ENCODE measurements at regions not wholly inside any gene's neighbourhood (a gene's known extent, or its start where the extent isn't known, plus 50 kb on each side); places are given as distances from the start of the nearest gene placed in this dataset.

- Histone ChIP-seq H3K9ac (ENCODE audit: low read length) (no peak overlapping the region), H3K27ac (ENCODE audit: low read length) (no peak overlapping the region), H2AFZ (ENCODE audit: low read length) (no peak overlapping the region), H4K20me1 (ENCODE audit: insufficient read depth, low read depth, low read length) (no peaks in the 10 kb centered on the region), H3K27me3 (ENCODE audit: low read length) (0 out of 2 replicates have a peak, but pooled peaks cover 3% of the 10 kb centered on the region), H3K9me3 (ENCODE audit: low read length) (no peaks in the 10 kb centered on the region), H3K4me2 (ENCODE audit: low read depth, low read length, poor library complexity, severe bottlenecking) (no peak overlapping the region), H3K9me2 (replicated peaks; ENCODE audit: insufficient read depth, low read length) (no peaks in the 10 kb centered on the region), H3K36me3 (ENCODE audit: insufficient read depth, low read length) (no peaks in the 10 kb centered on the region), H3K79me2 (ENCODE audit: low read length) (no peaks in the 10 kb centered on the region), H3K4me3 (ENCODE audit: low read length) (no peak overlapping the region), H3K4me1 (ENCODE audit: low read length) (no peaks in the 10 kb centered on the region)
- DNase-seq, result no peak
Measured at GRCh38 chr2:167863377-167863776, 384.0 kb downstream of the STK39 start.

GRCh38 chr2:167862782-167863181, 384.6 kb downstream of the STK39 start:
- Histone ChIP-seq H2AFZ (ENCODE audit: low read length) (no peak overlapping the region), H3K9ac (ENCODE audit: low read length) (no peak overlapping the region), H3K4me2 (ENCODE audit: low read depth, low read length, poor library complexity, severe bottlenecking) (no peak overlapping the region), H3K27ac (ENCODE audit: low read length) (no peak overlapping the region), H3K9me2 (replicated peaks; ENCODE audit: insufficient read depth, low read length) (no peaks in the 10 kb centered on the region), H3K27me3 (ENCODE audit: low read length) (0 out of 2 replicates have a peak, but pooled peaks cover 3% of the 10 kb centered on the region), H3K4me1 (ENCODE audit: low read length) (no peaks in the 10 kb centered on the region), H3K9me3 (ENCODE audit: low read length) (no peaks in the 10 kb centered on the region), H3K36me3 (ENCODE audit: insufficient read depth, low read length) (no peaks in the 10 kb centered on the region), H3K79me2 (ENCODE audit: low read length) (no peaks in the 10 kb centered on the region), H4K20me1 (ENCODE audit: insufficient read depth, low read depth, low read length) (no peaks in the 10 kb centered on the region), H3K4me3 (ENCODE audit: low read length) (no peak overlapping the region)
- no peak for DNase-seq

GRCh38 chr2:167862296-167862695, 385.1 kb downstream of the STK39 start:
- Histone ChIP-seq H3K79me2 (ENCODE audit: low read length) (no peaks in the 10 kb centered on the region), H3K4me3 (ENCODE audit: low read length) (no peak overlapping the region), H3K4me2 (ENCODE audit: low read depth, low read length, poor library complexity, severe bottlenecking) (no peak overlapping the region), H3K4me1 (ENCODE audit: low read length) (no peaks in the 10 kb centered on the region), H3K27ac (ENCODE audit: low read length) (no peak overlapping the region), H2AFZ (ENCODE audit: low read length) (no peak overlapping the region), H3K9me2 (replicated peaks; ENCODE audit: insufficient read depth, low read length) (no peaks in the 10 kb centered on the region), H3K36me3 (ENCODE audit: insufficient read depth, low read length) (no peaks in the 10 kb centered on the region), H3K9ac (ENCODE audit: low read length) (no peak overlapping the region), H3K9me3 (ENCODE audit: low read length) (no peaks in the 10 kb centered on the region), H4K20me1 (ENCODE audit: insufficient read depth, low read depth, low read length) (no peaks in the 10 kb centered on the region), H3K27me3 (ENCODE audit: low read length) (0 out of 2 replicates have a peak, but pooled peaks cover 3% of the 10 kb centered on the region)
- no peak for DNase-seq

- H3K27me3 ChIP-seq (ENCODE audit: low read length), result 0 out of 2 replicates have a peak, but pooled peaks cover 3% of the 10 kb centered on the region
- H3K36me3 ChIP-seq (ENCODE audit: insufficient read depth, low read length), result no peaks in the 10 kb centered on the region
- no peak for DNase-seq
- H3K9me2 ChIP-seq (replicated peaks; ENCODE audit: insufficient read depth, low read length), result no peaks in the 10 kb centered on the region
- H3K9me3 ChIP-seq (ENCODE audit: low read length), result no peaks in the 10 kb centered on the region
- no peaks in the 10 kb centered on the region for H3K79me2 ChIP-seq (ENCODE audit: low read length)
- H3K27ac ChIP-seq (ENCODE audit: low read length), result no peak overlapping the region
- no peaks in the 10 kb centered on the region for H4K20me1 ChIP-seq (ENCODE audit: insufficient read depth, low read depth, low read length)
- H3K4me2 ChIP-seq (ENCODE audit: low read depth, low read length, poor library complexity, severe bottlenecking), result no peak overlapping the region
- no peak overlapping the region for H3K9ac ChIP-seq (ENCODE audit: low read length)
- no peak overlapping the region for H3K4me3 ChIP-seq (ENCODE audit: low read length)
- no peak overlapping the region for H2AFZ ChIP-seq (ENCODE audit: low read length)
- no peaks in the 10 kb centered on the region for H3K4me1 ChIP-seq (ENCODE audit: low read length)
Measured at GRCh38 chr2:167861574-167862193, 385.7 kb downstream of the STK39 start.

- Histone ChIP-seq H4K20me1 (ENCODE audit: insufficient read depth, low read depth, low read length) (no peaks in the 10 kb centered on the region), H3K27ac (ENCODE audit: low read length) (no peak overlapping the region), H2AFZ (ENCODE audit: low read length) (no peak overlapping the region), H3K9ac (ENCODE audit: low read length) (no peak overlapping the region), H3K9me2 (replicated peaks; ENCODE audit: insufficient read depth, low read length) (no peaks in the 10 kb centered on the region), H3K36me3 (ENCODE audit: insufficient read depth, low read length) (no peaks in the 10 kb centered on the region), H3K4me1 (ENCODE audit: low read length) (no peaks in the 10 kb centered on the region), H3K27me3 (ENCODE audit: low read length) (0 out of 2 replicates have a peak, but pooled peaks cover 3% of the 10 kb centered on the region), H3K79me2 (ENCODE audit: low read length) (no peaks in the 10 kb centered on the region), H3K4me2 (ENCODE audit: low read depth, low read length, poor library complexity, severe bottlenecking) (no peak overlapping the region), H3K4me3 (ENCODE audit: low read length) (no peak overlapping the region), H3K9me3 (ENCODE audit: low read length) (no peaks in the 10 kb centered on the region)
- DNase-seq, result no peak
Measured at GRCh38 chr2:167860082-167860481, 387.3 kb downstream of the STK39 start.

GRCh38 chr2:167859676-167860075, 387.7 kb downstream of the STK39 start:
- H3K79me2 ChIP-seq (ENCODE audit: low read length), result no peaks in the 10 kb centered on the region
- no peaks in the 10 kb centered on the region for H3K36me3 ChIP-seq (ENCODE audit: insufficient read depth, low read length)
- H3K4me3 ChIP-seq (ENCODE audit: low read length), result no peak overlapping the region
- DNase-seq, result no peak
- no peaks in the 10 kb centered on the region for H3K9me2 ChIP-seq (replicated peaks; ENCODE audit: insufficient read depth, low read length)
- H3K4me1 ChIP-seq (ENCODE audit: low read length), result no peaks in the 10 kb centered on the region
- no peak overlapping the region for H2AFZ ChIP-seq (ENCODE audit: low read length)
- H3K4me2 ChIP-seq (ENCODE audit: low read depth, low read length, poor library complexity, severe bottlenecking), result no peak overlapping the region
- H3K9me3 ChIP-seq (ENCODE audit: low read length), result no peaks in the 10 kb centered on the region
- no peak overlapping the region for H3K9ac ChIP-seq (ENCODE audit: low read length)
- 0 out of 2 replicates have a peak, but pooled peaks cover 3% of the 10 kb centered on the region for H3K27me3 ChIP-seq (ENCODE audit: low read length)
- no peaks in the 10 kb centered on the region for H4K20me1 ChIP-seq (ENCODE audit: insufficient read depth, low read depth, low read length)
- no peak overlapping the region for H3K27ac ChIP-seq (ENCODE audit: low read length)

- H3K36me3 ChIP-seq (ENCODE audit: insufficient read depth, low read length), result no peaks in the 10 kb centered on the region
- no peak overlapping the region for H3K4me2 ChIP-seq (ENCODE audit: low read depth, low read length, poor library complexity, severe bottlenecking)
- H2AFZ ChIP-seq (ENCODE audit: low read length), result no peak overlapping the region
- no peaks in the 10 kb centered on the region for H4K20me1 ChIP-seq (ENCODE audit: insufficient read depth, low read depth, low read length)
- H3K4me3 ChIP-seq (ENCODE audit: low read length), result no peak overlapping the region
- no peaks in the 10 kb centered on the region for H3K9me3 ChIP-seq (ENCODE audit: low read length)
- H3K9me2 ChIP-seq (replicated peaks; ENCODE audit: insufficient read depth, low read length), result no peaks in the 10 kb centered on the region
- no peaks in the 10 kb centered on the region for H3K4me1 ChIP-seq (ENCODE audit: low read length)
- no peak overlapping the region for H3K9ac ChIP-seq (ENCODE audit: low read length)
- 0 out of 2 replicates have a peak, but pooled peaks cover 3% of the 10 kb centered on the region for H3K27me3 ChIP-seq (ENCODE audit: low read length)
- no peak for DNase-seq
- no peak overlapping the region for H3K27ac ChIP-seq (ENCODE audit: low read length)
- H3K79me2 ChIP-seq (ENCODE audit: low read length), result no peaks in the 10 kb centered on the region
Measured at GRCh38 chr2:167858086-167858485, 389.3 kb downstream of the STK39 start.

- Histone ChIP-seq H3K4me3 (ENCODE audit: low read length) (no peak overlapping the region), H3K9me2 (replicated peaks; ENCODE audit: insufficient read depth, low read length) (no peaks in the 10 kb centered on the region), H3K36me3 (ENCODE audit: insufficient read depth, low read length) (no peaks in the 10 kb centered on the region), H3K27ac (ENCODE audit: low read length) (no peak overlapping the region), H3K4me1 (ENCODE audit: low read length) (no peaks in the 10 kb centered on the region), H3K9ac (ENCODE audit: low read length) (no peak overlapping the region), H3K9me3 (ENCODE audit: low read length) (no peaks in the 10 kb centered on the region), H3K79me2 (ENCODE audit: low read length) (no peaks in the 10 kb centered on the region), H2AFZ (ENCODE audit: low read length) (no peak overlapping the region), H4K20me1 (ENCODE audit: insufficient read depth, low read depth, low read length) (no peaks in the 10 kb centered on the region), H3K4me2 (ENCODE audit: low read depth, low read length, poor library complexity, severe bottlenecking) (no peak overlapping the region), H3K27me3 (ENCODE audit: low read length) (0 out of 2 replicates have a peak, but pooled peaks cover 3% of the 10 kb centered on the region)
- DNase-seq, result no peak
Measured at GRCh38 chr2:167857416-167857815, 390.0 kb downstream of the STK39 start.

All from Karpas-422 (cell line).